Activated CD8-positive, alpha-beta memory T cell treated with anti-CD3 and anti-CD28 coated beads for 1 hour (primary cell): ENCODE measurements at regions not wholly inside any gene's neighbourhood (a gene's known extent, or its start where the extent isn't known, plus 50 kb on each side); places are given as distances from the start of the nearest gene placed in this dataset.

Experiments used
- DNase-seq, 2 donors: peaks; one replicate each; pipeline ENCODE4 v3.0.0-alpha.2; 2020; ENCODE audit warnings: low read depth in 1 of 2; ENCODE audit errors: extremely low read depth in 1 of 2

- no peak for DNase-seq
These were observed 422.5 kb downstream of the CMPK2 start for GRCh38 chr2:6443061-6443823.

DNA sequence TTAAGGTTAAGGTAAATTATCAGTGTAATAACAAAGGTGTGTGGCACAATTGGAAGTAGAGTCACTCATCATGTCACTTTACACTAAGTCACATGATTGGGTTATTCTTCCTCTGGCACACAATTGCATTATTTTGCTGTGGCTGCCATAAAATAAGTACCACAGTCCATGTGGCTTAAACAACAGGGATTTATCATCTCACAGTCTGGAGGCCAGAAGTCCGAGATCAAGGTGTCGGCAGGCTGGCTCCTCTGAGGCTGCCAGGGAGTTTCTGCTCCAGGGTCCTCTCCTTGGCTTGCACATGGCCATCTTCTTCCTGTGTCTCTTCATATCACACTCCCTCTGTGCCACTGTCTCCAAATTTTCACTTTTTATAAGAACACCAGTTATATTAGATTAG is 421.2 kb downstream of the CMPK2 start:
- no peak for DNase-seq

DNA sequence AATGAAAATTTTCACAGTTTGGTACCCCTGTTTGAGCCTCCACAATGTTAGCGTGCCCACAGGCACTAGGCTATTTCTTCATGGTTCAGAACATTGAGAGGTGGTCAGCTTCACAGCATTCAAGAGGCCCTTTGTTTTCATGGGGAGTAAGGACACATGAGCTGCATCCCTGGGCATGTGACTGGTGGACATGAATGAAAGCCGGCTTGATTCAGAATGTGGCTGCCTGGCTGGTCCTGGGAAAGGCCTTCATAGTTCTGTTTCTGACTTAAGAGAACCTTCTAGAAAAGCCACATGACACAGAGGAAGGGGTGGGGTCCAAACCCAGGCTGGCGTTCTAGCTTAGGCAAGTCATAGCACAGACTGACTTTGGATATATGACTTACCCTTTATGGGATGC is 420.6 kb downstream of the CMPK2 start:
- no peak for DNase-seq

DNA sequence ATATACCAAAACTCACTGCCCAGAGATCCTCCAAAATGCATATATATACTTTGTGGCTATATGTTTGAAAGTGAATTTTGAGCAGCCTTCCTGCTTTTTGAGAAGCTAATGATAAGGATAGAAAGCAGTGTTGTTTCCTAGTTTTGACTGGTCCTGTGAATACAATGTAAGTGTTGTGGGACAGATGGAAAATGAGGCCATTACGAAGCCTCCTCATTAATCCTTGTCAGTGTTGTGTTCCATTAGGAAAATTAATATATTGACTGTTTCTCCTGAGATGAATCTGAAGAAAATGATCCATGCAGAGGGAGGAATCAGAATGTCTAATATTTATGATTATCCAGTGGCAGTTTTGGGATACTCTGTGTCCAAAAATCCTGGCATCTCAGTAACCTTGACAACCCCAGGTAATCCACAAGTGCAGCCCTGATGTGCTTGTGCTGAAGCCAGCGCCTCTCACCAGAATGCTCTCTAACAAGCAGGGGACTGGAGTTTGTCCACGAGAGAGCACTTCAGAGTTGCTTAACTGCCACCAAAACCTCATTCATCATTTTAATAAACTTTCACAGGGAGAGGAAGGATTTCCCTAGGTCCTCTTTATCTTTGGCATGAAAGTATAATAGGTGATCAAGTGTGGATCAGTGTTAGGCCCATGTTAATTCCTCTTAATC is 418.6 kb downstream of the CMPK2 start:
- DNase-seq, result no peak

GRCh38 chr2:6448893-6449292 is 416.8 kb downstream of the CMPK2 start:
- DNase-seq, result no peak

DNA sequence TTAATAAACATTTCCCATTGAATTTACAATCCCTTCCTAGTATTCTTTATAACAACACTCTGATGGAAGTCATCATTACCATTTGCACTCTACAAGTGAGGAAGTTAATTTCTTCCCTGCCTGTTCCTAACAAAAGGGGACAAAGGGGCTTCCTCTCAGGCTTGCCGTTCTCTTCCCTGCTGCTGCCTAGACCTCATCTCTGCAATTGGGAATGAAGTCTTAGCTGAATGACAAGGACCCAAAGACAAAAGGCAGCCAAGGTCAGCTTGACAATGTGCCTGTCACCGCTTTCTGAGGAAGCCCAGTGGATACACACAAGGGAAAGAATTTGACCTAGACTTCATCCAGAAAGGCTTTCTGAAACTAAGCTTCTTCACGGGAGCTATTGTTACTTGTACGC is 416.4 kb downstream of the CMPK2 start:
- DNase-seq, result no peak

DNA sequence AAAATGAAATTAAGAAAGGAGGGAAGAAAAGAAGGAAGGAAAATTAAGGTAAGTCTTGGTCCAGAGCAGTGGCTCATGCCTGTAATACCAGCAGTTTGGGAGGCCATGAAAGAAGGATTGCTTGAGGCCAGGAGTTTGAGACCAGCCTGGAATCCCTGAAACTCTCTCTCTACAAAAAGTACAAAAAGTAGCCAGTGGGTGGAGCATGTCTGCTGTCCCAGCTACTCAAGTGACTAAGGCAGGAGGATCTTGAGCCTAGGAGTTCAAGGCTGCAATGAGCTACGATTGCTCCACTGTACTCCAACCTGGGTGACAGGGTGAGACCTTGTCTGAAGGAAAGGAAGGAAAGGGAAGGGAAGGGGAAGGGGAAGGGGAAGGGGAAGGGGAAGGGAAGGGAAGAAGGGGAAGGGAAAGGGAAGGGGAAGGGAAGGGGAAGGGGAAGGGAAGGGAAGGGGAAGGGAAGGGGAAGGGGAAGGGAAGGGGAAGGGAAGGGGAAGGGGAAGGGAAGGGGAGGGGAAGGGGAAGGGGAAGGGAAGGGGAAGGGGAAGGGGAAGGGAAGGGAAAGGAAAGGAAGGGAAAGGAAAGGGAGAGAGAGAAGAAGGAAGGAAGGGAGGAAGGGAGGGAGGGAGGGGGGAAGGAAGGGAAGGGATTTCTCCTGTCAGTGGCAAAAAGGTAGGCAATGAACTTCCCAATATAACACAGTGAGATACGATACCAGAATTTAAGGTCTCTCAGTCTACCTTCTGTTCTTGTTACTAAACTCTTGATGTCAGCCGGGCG is 412.8 kb downstream of the CMPK2 start:
- no peak for DNase-seq

DNA sequence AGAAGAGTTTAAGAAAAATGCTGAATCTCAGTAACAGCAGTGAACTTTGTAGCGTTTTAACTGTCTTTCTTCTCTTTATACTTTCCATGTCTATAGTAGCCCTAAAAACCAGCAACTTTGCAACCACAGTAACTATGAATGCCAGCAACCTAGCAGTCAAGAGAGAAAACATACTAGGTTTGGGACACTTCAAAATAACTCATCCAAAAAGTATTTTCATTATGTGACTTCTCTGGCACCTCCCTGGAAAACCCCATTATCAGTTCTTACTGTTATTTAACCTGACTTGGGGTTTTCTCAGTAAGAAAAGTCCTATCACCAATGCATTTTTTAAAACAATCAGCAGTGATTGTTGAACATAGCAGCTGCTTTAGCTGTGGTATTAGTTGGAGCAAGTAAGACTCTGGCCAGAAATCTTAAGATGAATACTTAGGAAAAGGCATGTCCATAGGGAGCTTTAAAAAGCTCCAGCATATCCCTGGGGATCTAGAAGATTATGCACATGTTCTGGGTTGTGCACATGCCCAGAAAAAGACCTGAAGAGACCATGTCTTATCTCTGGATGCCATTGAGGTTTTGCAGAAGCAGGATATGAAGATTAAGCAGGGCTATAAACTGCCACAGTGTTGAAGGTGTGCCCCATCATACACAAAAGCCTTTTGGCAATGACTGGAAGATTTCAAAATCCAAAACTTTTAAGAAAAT is 411.3 kb downstream of the CMPK2 start:
- no peak for DNase-seq

DNA sequence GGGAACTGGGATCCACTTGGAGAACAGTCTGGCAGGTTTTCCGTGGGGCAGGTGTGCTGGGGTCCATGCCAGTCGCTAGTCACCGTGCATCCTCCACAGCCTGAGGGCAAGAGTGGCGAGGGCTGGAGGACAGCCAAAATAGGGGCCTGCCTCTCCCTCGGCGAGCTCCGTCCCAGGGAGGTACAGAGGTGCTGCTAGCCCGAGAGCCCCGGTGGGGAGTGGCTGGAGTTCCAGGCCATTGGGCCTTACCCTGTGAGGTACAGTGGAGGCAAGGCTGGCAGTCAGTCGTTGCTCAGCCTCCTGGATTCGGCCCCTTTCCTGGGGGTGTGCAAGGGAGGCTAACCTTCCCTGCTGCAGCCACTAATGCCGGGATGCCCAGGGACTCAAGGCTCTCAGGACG is 406.6 kb downstream of the CMPK2 start:
- DNase-seq, result no peak

DNA sequence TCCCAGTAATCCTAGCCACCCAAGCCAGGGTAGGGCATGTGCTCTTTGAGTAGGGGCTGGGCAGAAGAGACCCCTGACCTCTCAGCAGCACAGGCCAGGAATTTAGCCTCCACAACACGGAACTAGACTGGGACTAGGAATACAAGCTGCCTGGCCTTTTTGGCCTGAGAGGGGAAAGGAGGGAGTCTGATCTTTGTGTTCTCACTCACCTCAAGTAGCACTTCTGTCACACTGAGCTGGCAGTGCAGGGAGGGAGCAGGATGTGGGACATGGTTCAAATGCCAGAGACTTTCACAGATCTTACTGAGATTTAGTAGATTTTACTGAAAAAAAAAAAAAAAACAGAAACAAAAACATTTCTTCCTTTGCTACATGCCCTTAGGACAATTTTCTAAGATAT is 395.2 kb downstream of the CMPK2 start:
- no peak for DNase-seq

DNA sequence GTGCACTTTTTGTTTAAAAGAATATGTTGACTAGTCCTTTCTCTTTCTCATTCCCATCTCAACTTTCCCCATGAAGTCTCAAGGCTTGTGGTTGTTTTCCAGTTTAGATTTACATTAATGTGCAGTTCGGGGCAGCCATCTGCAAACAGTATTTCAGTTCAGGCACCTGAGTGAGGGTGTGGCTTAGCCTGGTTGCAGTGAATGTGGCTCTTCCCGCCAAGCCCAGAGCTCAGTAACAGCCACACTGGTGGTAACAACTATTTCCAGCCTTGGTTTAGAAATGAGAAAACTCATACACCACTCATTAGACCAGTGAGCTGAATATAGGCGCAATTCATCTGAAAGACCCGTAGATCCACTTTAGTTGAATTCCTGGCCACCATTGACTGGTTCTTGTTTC is 394.3 kb downstream of the CMPK2 start:
- no peak for DNase-seq

GRCh38 chr2:6474161-6475140 is 391.3 kb downstream of the CMPK2 start:
- DNase-seq, result no peak

DNA sequence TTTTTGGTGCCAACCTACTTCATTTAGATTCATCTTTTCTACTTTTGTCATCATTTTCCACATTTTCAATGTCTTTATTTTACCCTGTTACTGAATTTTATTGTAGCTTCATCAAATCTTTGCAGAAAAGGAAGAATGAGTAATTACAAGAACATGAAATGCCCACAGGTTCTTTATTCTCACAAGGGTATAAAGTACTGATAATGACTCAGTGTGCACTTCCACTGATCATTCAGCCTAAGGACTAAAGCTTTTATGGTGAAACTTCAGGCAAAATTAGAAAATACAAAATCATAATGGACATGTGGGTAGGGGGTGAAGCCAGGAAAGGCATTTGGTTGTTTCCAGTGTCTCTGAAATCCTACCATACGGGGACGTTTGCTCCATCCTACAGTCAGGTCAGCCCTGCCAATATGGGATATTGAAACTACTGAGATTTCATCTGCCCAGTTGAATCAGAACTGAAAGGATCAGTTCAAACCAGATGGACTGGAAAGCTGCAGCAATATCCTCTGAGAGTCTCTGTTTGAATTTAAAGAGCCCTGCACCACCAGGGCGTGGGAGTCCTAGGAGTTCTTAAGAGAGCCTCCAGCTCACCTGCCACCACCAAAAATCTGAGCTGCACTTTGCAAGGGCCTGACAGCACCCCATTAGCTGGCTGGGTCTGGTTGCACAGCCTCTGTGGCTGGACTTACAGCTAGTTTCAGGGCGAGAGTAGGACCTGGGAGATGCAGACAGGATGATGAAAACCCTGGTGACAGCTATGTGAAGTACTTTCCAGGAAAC is 390.4 kb downstream of the CMPK2 start:
- no peak for DNase-seq

- DNase-seq, result no peak
These were observed 385.2 kb downstream of the CMPK2 start for GRCh38 chr2:6480514-6480913.

DNA sequence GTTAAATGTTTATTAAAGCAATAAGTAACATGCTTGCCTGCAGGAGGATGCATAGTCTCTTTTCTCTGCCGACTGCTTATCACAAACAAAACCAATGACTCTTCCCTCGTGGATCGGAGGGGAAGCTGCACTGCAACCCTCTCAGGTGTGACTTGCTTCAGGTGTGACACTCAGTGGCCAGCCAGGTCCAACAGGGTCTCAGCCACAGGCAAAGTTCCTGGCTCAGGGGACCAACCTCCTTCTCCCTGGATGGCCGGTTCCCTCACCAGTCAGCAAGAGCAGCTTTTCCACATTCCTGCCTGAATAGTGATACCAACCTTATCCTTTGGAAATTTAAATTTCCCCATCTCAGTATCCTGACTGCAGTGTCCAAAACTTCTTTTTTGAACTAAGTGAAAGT is 383.5 kb downstream of the CMPK2 start:
- no peak for DNase-seq

GRCh38 chr2:6487765-6488164 is 377.9 kb downstream of the CMPK2 start:
- DNase-seq, result no peak

DNA sequence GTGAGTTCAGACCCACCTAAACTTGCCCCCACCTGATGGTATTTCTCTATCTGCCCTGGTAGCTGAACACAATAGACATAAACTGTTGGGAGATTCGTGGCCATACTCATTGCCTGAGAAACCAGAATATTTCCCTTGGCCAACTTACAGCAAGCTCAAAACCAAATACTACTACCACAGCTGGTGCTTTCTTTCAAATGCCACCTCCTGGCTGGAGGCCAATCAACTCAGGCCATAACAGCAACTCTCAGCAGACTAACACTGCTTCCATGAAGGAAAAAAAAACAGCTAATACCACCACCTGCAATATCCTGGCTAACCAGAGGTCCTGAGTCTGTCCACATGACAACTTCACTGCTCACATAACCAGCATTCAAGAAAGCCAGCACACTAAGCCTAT is 373.1 kb downstream of the CMPK2 start:
- no peak for DNase-seq

- no peak for DNase-seq
These were observed 372.4 kb downstream of the CMPK2 start for GRCh38 chr2:6493266-6493665.

DNA sequence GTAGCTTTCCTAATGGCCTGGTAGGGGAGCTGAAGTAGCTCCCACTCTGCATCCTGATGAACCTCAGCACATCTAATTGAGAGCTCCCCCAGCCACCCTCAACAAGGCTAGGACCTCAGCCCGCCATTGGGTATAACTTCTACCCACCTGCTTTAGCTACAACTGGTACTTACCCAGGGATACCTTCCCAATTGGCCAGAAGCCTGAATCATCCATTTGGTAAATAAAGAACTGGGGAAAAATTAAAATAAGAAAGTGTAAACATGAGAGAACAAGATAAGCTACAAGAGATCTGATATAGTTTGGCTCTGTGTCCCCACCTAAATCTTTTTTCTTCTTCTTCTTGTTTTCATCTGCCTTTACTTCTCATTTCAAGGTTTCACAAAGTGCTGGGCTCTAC is 372.0 kb downstream of the CMPK2 start:
- DNase-seq, result no peak
